ENCODE measurements at regions not wholly inside any gene's neighbourhood (a gene's known extent, or its start where the extent isn't known, plus 50 kb on each side); places are given as distances from the start of the nearest gene placed in this dataset.
"Not testable (repeated sequence)": the region's sequence is repeated elsewhere in the genome, so short reads cannot be mapped to it uniquely, and the experiment has no call there.

DNA sequence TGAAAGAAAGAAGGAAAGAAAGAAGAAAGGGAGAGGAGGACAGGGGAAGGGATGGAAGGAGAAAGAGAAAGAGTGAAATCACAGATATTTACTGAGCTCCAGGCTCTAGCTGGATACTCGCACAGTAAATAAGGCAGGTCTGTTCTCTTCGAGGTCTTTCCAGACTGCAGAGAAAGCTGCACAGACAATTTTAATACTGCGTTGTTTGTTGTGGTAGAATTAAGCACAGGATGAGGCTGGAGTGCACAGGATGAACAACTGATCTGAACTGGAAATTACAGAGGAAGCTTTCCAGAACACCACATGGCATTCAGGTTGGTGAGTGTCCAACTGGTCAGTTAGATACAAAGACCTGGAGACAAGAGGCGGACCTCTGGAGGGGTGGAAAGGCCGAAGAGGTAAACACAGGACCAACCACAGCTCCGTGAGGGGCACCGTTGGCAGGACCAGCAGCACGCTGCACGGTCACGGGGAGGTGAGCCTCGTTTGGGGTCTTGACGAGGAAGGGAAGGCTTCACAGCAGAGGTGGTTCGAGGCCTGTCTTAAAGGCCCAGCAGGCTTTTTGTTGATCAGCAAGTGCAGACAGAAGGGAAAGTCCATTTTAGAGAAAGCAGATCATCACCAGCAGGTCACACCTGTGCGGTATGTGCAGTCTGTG is 121.7 kb downstream of the ATP6V0E2 start:
- DNase-seq: not testable (repeated sequence)

DNA sequence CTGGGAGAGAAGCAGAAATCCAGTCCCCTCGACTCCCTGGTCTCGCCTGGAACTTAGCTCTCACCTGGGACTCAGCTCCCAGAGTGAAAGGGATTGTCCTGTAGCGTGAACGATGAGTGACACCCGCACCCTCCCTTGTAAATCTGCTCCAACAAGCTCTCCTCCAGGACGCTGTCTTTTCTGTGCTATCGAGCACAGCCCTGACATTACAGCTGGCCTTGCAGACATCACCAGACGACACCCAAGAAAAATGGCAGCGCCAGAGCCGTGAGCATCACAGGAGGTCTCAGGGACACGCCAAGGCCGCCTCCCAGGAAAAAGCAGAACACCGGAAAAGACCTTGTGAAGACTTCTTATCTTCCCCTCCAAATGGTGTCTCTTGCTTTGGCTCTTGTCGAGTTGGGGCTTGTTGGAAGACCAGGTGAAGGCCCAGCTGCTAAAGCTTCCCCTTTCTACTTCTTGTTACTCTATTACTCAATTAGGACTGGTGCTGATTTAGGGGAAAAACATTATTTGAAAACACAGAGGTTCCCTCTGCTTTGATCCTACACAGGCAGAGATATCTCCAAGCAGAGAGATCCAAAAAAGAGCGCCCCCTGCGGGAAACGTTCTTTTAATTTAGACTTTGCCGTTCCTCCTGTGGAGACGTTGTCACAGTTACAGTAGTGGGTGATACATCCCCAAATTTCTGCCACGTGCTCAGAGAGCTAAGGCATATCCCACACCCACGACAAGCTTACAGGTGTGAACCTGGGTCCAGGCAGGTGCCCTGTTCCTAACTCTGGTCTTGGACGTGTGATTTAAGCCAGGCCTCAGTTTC is 127.2 kb downstream of the ATP6V0E2 start:
- peak in 1 of 5 experiments; percentile 13 for DNase-seq

DNA sequence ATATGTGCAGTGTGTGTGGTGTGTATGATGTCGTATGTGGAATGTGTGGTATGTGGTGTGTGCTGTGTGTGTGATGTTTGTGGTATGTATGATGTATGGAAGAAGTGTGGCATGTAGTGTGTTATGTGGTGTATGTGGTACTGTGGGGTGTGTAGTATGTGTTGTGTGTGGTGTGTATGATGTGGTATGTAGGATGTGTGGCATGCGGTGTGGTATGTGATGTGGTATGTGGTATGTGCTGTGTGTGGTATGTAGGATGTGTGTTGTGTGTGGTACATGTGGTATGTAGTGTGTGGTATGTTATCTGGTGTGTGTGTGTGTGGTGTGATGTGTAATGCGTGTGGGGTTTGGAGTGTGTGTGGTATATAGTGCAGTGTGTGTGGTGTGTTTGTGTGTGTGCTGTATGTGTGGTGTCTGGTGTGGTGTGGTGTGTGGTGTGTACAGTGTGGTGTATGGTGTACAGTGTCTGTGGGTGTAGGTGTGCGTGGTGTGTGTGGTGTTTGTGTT is 129.6 kb downstream of the ATP6V0E2 start:
- peak in 1 of 5 experiments; percentile 24 for DNase-seq

DNA sequence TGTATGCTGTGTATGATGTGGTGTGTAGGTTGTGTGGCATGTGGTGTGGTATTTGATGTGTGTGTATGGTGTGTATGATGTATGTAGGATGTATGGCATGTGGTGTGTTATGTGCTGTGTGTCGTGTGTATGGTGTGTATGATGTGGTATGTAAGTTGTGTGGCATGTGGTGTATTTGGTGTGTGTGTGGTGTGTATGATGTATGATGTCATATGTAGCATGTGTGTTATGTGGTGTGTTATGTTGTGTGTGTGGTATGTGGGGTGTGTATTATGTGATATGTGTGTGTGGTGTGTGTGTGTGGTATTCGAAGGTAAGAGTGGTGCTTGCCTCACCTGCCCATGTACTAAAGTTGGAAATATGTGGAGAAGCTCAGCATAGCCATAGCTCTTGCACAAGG is 130.2 kb downstream of the ATP6V0E2 start:
- not testable (repeated sequence) for DNase-seq

DNA sequence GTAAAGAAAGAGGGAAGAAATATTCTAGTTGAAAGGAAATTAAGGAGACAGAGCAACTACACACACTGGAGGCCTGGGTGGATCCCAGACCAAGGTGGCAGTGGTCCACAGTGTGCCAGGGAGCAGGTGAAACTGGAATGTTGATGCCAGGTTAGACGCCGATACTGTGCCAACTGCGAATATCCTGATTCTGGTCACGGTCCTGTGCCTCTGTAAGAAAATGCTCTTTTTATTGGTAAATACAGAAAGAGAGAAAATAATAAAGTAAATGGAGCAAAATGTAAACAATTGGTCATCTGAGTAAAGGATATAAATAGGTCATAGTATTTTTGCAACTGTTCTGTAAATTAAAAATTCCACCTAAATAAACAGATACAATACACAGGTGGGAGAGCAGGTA is 131.1 kb downstream of the ATP6V0E2 start:
- DNase-seq: not testable (repeated sequence)

DNA sequence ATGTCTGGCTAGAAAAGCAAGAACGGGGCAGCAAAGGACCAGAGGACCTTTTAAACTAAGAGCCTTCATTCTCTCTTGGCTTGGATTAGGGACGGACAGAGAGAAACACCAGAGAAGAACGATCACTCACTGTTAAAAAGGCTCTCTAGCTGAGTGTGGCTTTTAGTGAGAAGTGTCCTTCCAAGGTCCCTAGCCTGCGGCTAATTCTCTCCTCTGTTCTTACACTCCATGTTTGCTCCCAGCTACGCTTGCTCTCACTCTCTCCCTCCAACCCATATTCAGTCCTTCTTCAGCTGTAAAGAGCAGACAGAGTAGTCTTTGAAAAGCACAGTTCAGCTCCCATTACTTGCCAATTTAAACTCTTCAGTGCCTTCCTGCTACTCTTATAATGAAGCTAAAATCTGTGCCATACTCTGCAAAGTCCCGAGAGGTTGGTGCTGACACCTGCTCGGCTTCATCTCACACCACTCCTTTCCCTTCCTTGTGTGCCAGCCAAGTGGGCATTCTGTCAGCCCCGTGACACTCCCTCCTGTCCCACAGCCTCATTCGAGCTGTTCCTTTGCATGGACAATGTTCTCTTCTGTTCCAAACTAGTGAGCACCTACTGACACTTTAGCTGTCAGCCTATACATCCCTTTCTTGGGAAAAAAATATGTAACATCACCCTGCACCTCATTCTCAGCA is 136.0 kb downstream of the ATP6V0E2 start:
- not testable (repeated sequence) for DNase-seq

DNA sequence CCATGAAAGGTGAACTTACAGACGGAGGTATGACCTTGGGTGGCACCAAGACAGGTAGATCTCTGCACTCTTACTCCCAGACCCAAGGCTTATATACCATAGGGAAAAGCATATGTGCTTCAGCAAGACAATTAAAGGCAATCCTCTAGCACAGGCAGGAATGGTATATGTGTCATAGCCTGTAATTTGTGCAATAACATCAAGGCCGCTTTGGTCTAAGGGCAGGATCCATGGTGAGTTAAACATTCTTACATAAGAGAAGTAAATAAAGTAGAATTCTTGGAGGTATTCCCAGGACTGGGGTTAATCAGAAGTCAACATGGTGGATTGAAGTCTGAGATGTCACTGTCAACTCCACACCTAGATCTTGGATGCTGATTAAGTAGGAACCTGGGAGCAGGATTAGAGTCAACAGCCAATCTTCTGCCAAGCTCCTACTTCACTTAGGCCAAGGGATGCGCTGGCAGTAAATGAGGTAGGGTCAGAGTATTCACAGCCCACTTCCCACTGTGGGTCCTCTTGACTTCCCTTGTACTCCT is 143.0 kb downstream of the ATP6V0E2 start:
- not testable (repeated sequence) for DNase-seq

DNA sequence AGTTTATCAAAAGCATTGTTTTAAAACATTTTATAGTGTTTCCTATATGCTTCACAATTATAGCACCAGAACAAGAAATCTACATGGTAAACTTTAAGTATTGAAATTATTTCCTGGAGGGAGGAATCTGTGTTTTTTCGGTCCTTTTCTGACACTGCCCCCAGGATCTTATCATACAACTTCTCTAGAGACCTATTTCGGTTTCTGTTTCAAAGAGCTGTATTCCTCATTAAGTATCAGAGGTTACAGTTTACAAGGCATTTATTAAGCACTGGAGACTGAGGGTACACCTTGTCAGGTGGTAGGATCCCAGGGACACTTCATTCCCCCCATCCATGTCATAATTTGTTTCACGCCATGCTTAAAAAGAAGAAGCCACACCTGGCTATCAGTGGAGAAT is 146.4 kb downstream of the ATP6V0E2 start:
- DNase-seq: not testable (repeated sequence)

DNA sequence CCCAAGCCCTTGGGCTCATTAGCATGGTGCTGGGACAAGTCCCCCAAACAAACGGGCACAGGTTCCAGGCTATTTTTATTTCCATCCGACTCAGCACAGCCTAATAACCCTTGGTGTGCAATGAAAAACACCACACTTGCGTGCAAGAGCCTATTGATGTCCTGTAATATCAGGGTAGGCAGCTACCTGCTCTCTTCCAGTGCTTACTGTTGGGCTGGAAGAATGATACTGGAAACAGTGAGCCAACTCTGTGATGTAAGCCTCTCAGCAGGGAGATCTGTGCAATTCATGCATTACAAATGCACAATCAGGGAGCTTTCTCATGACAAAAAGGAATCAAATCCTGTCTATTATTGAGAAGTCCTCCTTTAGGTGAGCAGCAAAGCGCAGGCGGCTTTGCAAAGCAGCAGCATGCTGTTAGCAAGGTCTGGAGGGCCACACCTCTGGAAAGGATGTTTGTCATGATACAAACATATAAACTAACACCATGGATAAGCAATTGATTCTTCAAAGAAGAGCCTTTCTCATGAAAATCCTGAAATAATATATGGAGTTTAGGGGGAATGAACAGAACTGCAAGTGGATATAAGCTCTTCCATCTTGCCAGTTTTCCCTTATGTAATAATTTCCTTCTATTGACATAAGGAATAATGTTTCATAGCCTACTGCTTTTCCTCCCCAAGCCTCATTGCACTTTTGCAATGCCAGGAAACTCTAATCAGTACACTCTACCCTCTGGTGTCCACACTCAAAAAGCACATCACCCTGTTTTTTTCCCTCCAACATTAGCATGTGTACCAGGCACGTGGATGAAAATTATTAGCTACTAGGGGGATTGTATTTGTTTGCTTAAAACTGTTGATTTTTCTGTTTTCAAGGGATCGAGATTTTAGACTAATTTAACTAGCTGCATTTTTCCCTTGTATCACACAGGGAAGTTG is 151.1 kb downstream of the ATP6V0E2 start:
- DNase-seq: not testable (repeated sequence)

DNA sequence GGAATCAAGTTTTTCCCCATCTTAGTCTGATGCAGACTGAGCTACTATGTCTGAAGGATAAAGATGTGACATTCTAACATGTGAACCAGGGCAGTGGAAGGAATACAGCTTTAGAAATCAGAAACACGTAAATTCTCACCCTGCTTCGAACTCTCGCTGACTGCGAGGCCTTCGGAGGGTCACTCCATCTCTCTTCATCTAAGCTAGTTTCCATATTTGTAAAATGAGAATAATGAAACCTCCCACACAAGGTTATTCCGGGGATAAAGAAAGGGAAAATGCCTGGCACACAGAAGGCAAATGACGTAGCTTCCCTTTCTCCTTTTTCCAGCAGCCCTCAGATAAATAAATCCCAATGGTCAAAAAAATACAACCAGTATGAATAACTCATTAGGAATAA is 152.0 kb downstream of the ATP6V0E2 start:
- not testable (repeated sequence) for DNase-seq

DNA sequence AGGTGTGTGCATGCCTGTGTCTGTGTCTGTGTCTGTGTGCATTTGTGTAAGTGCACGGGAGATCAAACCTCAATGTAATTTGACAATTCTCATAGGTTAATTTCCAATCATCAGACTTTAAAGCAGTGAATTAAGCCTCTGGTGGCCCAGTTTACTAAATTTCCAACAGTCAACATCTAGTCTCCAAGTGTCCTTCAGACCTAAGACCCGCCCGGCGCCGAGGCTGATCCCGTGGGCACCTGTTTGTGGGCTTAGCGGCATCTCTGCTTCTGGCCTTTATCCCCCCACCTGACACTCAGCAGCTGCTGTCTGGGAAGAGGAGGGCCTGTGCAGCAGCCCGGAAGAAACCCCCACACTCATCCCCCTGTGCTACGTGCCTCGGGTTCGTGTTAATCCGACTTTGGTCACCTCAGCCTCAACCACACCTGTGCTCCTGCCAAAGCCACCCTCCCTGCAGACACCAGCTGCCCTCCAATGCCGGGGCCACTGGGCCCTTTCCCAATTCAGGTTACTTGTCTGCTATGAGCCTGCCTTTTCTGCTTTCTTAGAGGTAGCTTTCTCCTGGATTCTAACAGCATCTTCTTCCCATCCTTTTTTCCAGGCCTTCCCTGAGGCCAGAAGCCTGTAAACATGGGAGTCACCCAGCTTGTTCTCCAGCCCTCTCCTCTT is 154.7 kb downstream of the ATP6V0E2 start:
- DNase-seq: not testable (repeated sequence)

DNA sequence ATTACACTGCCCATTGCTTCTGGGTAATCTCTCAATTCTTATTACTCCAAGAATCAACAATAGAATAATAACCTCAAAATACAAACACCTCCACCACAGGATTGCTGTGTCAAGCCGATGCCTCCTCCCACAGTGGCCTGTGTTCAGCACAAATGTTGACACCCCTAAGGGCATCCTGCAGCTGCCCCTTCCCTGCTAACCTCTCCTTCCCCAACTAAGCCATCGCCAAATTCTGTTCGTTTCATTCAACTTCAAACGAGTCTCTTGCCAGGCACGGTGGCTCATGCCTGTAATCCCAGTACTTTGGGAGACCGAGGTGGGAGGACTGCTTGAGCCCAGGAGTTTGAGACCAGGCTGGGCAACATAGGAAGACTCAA is 155.2 kb downstream of the ATP6V0E2 start:
- DNase-seq: not testable (repeated sequence)

DNA sequence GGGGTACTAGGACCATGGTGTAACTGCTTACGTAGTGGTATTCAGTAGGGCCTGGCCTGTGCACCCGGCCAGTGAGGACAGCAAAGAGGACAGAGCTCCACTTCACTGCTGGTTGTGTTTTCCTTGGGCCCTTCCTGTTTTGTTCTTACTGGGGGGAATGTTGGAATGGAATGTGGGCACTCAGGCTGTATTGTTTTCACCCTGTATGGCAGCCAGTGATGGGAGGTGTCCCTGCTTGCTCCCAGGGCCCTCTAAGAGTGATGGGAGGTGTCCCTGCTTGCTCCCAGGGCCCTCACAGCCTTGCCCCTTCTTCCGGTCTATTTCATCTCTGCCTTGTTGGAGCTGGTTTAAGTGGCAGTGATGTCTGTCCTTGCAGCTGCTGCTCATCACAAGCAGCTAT is 158.0 kb downstream of the ATP6V0E2 start:
- DNase-seq: not testable (repeated sequence)

DNA sequence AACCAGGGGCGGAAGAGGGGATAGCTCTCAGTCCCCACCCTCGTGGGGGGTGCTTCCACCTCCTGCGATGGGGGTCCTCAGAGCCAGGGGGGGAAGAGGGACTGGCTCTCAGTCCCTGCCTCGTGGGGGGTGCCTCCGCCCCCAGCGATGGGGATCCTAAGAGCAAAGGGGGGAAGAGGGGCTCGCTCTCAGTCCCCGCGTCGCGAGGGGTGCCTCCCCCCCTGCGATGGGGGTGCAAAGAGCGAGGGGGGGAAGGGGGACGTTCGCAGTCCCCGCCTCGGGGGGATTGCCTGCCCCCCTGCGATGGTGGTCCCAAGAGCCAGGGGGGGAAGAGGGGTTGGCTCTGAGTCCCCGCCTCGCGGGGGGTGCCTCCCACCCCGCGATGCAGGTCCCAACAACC is 159.9 kb downstream of the ATP6V0E2 start:
- not testable (repeated sequence) for DNase-seq

DNA sequence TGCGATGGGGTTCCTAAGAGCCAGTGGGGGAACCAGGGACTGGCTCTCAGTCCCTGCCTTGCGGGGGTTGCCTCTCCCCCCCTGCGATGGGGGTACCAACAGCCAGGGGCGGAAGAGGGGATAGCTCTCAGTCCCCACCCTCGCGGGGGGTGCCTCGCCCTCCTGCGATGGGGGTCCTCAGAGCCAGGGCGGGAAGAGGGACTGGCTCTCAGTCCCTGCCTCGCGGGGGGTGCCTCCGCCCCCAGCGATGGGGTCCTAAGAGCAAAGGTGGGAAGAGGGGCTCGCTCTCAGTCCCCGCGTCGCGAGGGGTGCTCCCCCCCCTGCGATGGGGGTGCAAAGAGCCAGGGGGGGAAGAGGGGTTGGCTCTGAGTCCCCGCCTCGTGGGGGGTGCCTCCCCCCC is 162.0 kb downstream of the ATP6V0E2 start:
- DNase-seq: not testable (repeated sequence)

DNA sequence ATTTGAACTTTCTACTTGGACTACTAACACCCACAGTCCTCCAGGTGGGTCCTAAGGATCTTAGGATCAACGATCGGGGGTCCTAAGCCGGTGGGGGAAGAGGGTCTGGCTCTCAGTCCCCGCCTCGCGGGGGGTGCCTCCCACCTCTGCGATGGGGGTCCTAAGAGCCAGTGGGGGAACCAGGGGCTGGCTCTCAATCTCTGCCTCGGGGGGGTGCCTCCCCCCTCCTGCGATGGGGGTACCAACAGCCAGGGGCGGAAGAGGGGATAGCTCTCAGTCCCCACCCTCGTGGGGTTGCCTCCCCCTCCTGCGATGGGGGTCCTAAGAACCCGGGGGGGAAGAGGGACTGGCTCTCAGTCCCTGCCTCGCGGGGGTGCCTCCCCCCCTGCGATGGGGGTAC is 165.3 kb downstream of the ATP6V0E2 start:
- DNase-seq: not testable (repeated sequence)

DNA sequence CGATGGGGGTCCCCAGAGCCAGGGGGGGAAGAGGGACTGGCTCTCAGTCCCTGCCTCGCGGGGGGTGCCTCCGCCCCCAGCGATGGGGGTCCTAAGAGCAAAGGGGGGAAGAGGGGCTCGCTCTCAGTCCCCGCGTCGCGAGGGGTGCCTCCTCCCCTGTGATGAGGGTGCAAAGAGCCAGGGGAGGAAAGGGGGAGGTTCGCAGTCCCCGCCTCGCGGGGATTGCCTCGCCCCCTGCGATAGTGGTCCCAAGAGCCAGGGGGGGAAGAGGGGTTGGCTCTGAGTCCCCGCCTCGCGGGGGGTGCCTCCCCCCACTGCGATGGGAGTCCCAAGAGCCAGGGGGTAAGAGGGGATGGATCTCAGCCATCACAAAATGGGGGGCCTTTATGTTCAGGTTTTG is 168.5 kb downstream of the ATP6V0E2 start:
- DNase-seq: not testable (repeated sequence)

DNA sequence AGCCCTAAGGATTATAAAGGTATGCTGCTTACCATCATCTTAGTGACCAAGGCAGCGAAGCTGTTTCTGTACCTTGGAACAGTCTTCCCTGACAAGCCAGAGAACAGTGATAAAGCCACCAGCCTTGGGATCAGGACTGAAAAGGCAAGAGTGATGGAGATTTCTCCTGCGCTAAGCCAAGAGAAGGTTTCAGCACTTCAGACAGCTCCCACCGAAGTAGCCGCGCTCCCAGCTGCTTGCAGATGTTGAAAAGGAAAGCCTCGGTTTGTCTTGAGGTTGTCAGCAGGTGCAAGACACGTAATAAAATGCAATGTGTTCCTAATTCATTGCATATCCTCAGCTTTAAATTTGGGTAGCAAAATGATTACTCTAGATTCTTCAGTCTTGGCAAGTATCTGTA is 171.0 kb downstream of the ATP6V0E2 start:
- DNase-seq: peak in 1 of 5 experiments; percentile 72

DNA sequence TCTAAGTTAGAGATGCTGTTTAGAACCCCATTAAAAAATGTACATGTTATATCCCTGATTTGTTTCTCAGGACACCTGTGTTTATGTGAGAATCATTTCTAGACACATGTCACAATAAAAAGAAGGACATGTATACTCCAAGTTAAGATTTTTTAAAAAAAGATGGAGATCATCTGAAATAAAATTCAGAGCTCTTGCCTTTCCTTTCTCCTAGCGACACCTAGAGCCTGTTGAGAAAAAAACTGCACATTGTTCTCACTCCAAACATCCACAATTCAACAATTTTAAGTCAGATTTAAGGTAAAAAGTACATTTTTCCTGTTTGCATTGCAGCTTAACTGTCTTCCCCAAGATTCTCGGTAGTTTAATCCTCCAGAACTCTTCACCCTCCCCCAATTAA is 171.8 kb downstream of the ATP6V0E2 start:
- DNase-seq: not testable (repeated sequence)

DNA sequence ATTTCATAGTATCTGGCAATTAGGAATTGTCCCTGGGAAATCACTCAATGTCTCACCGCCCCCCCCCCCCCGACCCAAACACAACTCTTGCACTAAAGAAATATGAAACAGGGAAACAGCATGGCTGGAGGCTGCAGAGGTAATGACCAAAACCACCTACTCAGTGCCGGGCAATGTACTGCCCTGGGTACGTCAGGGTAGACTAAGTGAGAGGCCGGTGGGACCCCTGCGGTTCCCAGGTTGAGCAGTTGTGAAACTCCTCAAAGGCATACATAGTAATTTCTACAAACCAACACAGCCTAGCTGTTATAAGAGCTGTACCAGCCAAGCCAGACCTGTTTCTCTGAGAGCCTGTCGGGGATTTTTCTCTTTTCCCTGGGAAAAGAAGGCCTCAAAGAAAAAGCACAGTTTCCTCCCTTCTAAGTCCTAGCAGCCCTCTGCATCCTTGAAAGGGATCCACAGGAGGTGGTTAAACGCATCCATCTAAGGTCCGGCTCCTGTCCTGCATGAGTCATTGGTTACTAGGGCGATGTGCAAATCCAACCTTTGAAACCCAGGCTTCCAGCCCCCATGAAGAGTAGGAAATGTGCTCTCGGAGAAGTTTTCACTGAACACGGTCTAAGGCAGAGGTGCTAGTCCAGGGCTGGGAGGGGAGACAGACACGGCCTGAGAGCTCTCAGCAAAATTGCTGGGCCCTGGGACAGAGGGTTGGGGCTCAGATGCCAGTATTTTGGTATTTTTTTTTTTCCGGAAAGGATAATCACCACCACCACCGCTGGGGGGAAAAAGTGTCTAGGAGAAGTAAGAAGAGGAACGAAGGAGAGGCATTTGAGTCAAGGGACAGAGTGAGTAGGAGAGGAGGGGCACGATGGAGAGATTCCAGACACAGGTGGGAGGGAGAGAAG is 172.8 kb downstream of the ATP6V0E2 start:
- DNase-seq: not testable (repeated sequence)

All from T-helper 2 cell (primary cell).